Dedifferentiated amniotic fluid mesenchymal stem cell (primary cell): ENCODE measurements at regions not wholly inside any gene's neighbourhood (a gene's known extent, or its start where the extent isn't known, plus 50 kb on each side); places are given as distances from the start of the nearest gene placed in this dataset.
"Not testable (repeated sequence)": the region's sequence is repeated elsewhere in the genome, so short reads cannot be mapped to it uniquely, and the experiment has no call there.

Experiments
- DNase-seq: peaks from one replicate; pipeline ENCODE4 v3.0.0-alpha.2; 2016; ENCODE audit errors: extremely low spot score

DNA sequence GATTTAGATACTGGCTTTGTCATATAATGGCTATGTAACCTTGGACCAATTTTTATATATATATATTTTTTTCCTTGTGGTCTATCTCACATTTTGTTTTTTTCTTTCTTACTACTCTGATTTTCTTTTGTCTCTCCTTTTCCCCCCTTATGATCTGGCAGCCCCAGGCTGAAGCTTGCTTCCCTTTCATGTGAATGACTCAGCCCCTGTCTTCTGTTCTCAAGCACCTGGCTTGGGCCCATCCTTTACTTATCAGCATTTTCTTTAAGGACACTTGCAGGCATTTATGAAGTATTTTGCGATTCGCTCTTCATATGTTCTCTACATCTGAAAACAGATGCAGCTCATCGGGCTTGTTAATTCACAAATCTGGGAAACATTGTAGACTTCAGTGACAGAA, 163.6 kb downstream of the SPRY2 start:
- DNase-seq = no peak

DNA sequence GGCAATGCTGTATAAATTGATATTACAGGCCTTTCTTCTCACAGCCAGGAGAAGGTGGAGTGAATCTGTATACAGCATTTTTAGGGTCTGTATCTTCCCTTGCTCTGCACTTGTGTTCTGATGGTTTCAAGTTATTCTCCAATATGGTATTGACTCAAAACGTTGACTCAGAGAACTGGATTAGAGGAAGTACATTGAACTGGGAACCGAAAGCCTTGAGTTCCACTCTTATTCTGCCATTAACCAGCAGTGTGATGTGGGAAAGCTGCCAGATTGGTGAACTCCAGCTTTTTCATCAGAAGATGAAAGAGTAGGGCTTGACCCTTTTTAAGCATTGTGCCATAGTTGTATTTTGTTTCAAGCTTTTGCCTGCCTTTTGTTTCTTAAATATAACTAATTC, 167.7 kb downstream of the SPRY2 start:
- DNase-seq = no peak

DNA sequence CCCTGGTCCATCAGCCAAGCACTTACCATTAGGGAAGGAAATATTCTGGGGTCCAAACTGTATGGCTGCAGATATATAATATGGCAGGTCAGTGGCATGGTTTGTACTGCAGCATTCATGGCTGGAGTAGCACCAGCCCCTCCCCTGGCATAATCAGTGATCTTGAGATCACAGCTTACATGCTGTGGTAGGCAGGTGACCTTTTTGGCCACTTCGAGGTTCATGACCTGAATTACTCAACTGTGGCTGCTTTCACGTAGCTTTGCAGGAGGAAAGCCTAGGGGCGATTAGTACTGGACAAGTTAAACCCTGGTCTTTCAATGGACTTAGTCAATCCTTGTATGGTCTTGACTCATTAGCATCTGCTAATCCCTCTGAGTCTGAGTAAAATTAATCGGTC, 169.8 kb downstream of the SPRY2 start:
- no peak for DNase-seq

DNA sequence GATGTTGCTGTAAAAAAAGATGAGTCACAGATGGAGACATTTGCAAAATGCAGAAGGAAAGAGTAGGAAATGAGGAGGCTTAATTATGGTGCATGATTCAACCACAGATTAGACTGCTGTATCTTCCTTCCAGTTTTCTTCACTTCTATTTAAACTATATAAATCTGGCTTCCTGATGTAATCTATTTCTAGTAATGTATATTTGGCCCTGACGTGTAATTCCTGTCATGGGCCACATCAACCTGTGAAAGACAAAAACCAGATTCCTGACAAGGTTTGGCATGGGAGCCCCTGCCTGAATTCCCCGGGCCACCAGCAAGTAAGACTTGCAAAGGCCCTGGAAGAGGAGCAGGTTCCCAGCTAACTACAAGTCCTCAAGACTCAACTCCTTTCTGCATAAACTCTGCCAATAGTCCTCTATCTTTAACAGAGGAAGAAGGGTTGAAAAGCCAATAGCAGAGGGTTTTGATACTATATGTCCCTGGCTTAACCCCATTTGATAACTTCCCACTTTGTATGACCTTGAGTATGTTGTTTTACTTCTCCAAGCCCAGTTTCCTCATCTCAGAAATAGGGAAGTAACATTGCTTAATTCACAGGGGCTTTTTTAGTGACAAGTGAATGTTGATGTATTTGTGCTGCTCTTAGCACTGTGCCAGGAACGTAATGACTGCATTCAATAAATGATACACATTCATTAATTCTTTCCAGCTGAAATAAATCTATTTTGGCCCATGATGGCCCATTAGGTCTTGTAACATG, 172.7 kb downstream of the SPRY2 start:
- no peak for DNase-seq

- DNase-seq = no peak
Measured at GRCh38 chr13:80166352-80166751, 174.6 kb downstream of the SPRY2 start.

GRCh38 chr13:80164462-80164861, 176.5 kb downstream of the SPRY2 start:
- no peak for DNase-seq

DNA sequence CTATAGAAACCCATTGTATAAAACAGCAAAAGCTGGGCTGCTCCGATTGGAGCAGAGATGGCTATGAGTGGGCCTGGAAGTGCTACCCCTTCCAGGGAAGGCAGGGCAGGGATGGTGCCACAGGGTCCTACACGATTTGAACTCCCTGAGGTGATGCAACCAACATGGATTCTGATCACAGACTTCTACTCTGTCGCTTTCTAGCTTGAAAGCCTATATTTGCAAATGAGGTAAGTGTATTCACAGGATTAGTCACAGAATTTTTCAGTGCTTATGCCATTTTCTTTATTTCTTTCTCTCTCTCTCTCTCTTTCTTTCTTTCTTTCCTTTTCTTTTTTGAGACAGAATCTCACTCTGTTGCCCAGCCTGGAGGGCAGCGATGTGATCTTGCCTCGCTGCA, 179.0 kb downstream of the SPRY2 start:
- no peak for DNase-seq

- DNase-seq = no peak
Measured at GRCh38 chr13:80161219-80161618, 179.7 kb downstream of the SPRY2 start.

DNA sequence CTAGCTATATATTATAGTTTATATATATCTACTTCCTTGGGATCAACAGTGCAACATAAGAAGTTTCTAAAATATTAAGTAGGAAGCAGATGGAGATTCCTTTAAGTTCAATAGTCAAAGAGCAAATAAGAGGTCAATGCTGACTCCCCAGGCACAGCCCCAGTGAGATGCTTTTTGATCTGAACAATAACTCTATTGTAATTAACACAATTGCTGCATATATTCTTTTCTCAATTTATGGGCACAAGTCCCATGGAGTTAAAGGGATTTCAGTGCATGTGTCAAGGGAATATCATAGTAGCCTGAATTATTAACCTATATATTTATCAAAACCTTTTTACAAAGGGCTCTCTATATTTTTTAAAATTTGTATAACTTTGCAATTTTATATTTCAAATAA, 180.8 kb downstream of the SPRY2 start:
- DNase-seq = no peak

DNA sequence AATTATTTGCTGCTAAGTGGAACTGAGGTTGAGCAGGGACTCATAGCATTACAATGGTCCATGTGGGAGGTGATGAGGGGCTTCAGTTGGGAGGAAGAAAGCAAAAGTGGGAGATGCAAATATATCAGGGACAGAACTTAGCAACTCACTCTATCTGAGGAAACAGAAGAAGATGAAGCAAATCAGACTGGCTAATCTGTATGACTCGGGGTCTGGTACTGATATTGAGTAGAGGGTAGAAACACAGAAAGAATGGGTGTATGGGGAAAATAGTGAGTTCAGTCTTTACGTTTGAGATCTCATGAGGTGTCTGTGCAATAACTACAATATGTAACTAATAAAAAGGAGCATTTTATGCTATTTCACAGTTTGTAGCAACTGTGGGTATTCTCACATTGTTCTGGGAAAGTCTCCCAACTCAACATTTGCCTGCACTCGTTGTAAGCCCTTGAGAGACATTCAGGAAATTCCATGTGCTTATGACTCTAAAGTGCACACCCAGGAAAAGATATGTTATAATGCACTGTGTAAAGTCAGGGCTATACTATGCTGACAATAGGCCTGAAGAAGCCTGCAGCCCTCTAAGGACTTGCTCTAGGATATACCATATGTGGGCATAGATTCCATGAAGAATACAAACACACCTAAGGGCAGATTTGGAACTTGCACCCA, 183.5 kb downstream of the SPRY2 start:
- peak; percentile 36 for DNase-seq

DNA sequence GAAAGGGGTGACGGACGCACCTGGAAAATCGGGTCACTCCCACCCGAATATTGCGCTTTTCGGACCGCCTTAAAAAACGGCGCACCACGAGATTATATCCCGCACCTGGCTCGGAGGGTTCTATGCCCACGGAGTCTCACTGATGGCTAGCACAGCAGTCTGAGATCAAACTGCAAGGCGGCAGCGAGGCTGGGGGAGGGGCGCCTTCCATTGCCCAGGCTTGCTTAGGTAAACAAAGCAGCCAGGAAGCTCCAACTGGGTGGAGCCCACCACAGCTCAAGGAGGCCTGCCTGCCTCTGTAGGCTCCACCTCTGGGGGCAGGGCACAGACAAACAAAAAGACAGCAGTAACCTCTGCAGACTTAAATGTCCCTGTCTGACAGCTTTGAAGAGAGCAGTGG, 188.8 kb downstream of the SPRY2 start:
- not testable (repeated sequence) for DNase-seq

DNA sequence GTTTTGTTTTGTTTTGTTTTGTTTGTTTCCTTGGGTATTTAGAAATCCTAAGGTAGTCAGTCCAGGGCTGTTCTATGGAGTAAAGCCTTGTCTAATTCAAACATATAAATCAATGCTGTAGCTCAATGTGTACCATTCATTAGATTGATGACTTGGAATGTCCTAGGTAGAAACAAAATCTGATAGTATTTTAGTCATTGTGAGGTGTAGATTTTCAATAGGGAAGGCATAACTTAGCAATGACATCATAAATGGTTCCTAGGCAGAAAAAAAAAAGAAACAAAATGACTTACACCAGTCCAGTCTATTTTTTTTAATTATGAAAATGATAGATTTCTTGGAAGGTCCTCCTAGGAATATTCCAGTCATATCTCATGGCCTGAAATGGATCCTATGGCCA, 189.9 kb downstream of the SPRY2 start:
- DNase-seq = no peak

DNA sequence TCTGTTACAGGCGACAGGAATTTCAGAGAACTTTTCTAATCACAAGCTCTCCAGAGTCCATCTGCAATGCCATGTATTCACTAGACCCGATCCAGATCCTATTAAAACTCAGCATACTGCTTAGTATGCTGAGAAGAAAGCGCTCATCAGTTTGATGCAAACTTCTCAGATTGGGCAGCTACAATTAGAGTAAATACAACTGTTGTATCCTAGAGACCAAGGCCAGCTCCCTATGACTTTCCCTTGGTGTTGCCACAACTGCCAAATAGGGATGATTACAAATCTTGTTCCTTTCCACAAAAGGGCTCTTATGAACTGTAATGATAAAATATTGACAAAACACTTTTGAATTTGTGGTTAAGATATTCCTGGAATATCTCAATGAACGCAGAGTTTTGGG, 191.2 kb downstream of the SPRY2 start:
- DNase-seq = no peak

GRCh38 chr13:80145171-80145690, 195.7 kb downstream of the SPRY2 start:
- DNase-seq = no peak

- DNase-seq = no peak
Measured at GRCh38 chr13:80144493-80144892, 196.4 kb downstream of the SPRY2 start.

DNA sequence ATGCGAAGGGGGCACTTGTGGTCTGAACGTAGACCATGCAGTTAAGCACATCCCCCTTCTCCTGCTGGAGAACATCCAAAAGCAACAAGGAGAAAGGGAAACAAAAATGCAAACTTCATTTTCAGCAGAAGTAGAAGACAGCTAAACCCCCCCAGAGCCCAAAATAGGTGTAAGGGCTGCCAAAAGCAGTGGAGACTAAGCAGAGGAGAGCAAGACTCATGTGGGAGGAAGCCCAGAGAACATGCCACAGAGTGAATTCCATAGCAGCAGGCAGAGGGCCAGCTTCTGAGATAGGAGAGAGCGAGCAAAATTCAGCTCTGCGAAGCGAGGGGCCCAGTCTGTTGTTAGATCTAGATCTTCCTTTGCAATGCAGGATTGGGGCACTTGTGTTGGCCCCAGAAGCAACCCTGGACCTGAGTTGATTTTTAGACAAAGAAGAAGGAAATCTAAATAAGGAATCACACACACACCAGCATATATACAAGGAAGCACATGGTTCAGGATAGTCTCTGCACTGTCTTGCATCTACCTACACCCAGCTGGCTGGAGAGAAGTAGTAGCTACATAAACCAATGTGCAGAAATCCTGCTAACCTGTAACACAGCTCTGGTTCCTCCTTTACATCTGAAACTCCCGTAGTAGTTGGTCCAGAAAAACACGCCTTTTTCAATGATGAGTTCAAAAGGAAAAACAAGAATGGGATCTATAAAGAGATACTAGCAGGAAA, 199.6 kb downstream of the SPRY2 start:
- peak; percentile 77 for DNase-seq

- no peak for DNase-seq
Measured at GRCh38 chr13:80140685-80141084, 200.2 kb downstream of the SPRY2 start.

- DNase-seq = no peak
Measured at GRCh38 chr13:80139196-80139595, 201.7 kb downstream of the SPRY2 start.

- no peak for DNase-seq
Measured at GRCh38 chr13:80137994-80138393, 202.9 kb downstream of the SPRY2 start.

- DNase-seq = no peak
Measured at GRCh38 chr13:80134346-80134745, 206.6 kb downstream of the SPRY2 start.

GRCh38 chr13:80133631-80134261, 207.2 kb downstream of the SPRY2 start:
- DNase-seq = no peak
